ENCODE measurements at regions not wholly inside any gene's neighbourhood (a gene's known extent, or its start where the extent isn't known, plus 50 kb on each side); places are given as distances from the start of the nearest gene placed in this dataset.
"Not testable (repeated sequence)": the region's sequence is repeated elsewhere in the genome, so short reads cannot be mapped to it uniquely, and the experiment has no call there.

DNA sequence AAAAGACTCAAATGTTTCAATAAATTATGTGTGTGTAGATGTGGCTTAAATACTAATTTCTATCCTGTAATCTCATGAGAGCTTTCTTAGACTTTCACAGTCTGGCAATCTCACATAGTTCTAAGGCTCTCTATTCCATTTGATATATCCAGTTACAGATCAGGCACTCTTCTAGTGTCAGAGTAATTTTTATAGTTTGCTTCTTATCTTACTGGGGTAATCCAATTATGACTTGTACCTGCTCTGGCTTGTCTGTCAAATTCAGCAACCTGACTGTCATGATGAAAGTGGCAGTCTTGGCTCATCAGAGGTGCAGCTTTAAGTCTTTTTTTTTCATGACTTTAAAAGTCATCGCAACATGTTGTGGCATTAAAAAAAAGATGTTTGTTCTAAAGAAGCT, 513.2 kb upstream of the MAN1A1 start:
- no peak overlapping the region for H3K27ac Mint-ChIP-seq
- no peak overlapping the region for H3K4me3 Mint-ChIP-seq
- no peaks in the 10 kb centered on the region for H3K4me1 Mint-ChIP-seq (ENCODE audit: low read depth)
- DNase-seq, result no peak
- H3K36me3 Mint-ChIP-seq (ENCODE audit: low read depth), result no peaks in the 10 kb centered on the region
- H3K27me3 Mint-ChIP-seq, result peaks cover 19% of the 10 kb centered on the region
- H3K9me3 Mint-ChIP-seq, result peaks cover 10% of the 10 kb centered on the region

- H3K27ac Mint-ChIP-seq, result no peak overlapping the region
- DNase-seq, result no peak
- H3K27me3 Mint-ChIP-seq, result peaks cover 2% of the 10 kb centered on the region
- H3K36me3 Mint-ChIP-seq (ENCODE audit: low read depth), result no peaks in the 10 kb centered on the region
- no peaks in the 10 kb centered on the region for H3K9me3 Mint-ChIP-seq
- H3K4me1 Mint-ChIP-seq (ENCODE audit: low read depth), result peaks cover 14% of the 10 kb centered on the region
- H3K4me3 Mint-ChIP-seq, result no peak overlapping the region
Observed at GRCh38 chr6:119858901-119859300, 509.3 kb upstream of the MAN1A1 start.

DNA sequence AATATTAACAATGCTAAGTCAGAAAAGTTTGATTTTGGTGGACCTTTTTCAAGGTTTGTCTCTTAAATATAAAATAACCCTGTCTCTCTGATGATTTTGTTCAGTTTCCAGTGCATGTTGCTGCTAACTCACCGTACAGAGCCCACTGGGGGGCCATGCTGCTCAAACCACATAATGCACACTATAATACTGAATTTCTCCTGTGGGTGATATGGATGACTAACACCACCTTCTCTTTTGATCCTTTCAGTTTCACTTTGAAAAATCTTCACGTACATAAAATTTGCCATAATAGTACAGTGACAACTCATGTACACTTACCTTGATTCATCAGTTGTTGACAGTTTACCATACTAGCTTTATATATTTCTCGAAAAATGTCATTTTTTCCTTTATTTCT, 506.6 kb upstream of the MAN1A1 start:
- H3K4me3 Mint-ChIP-seq, result no peak overlapping the region
- H3K36me3 Mint-ChIP-seq (ENCODE audit: low read depth), result no peaks in the 10 kb centered on the region
- H3K27ac Mint-ChIP-seq, result peak overlapping the region; percentile 35
- DNase-seq, result peak; percentile 34
- no peaks in the 10 kb centered on the region for H3K27me3 Mint-ChIP-seq
- peaks cover 14% of the 10 kb centered on the region for H3K4me1 Mint-ChIP-seq (ENCODE audit: low read depth)
- no peaks in the 10 kb centered on the region for H3K9me3 Mint-ChIP-seq

GRCh38 chr6:119848696-119849095, 499.1 kb upstream of the MAN1A1 start:
- Mint-ChIP-seq H3K36me3 (ENCODE audit: low read depth) (no peaks in the 10 kb centered on the region), H3K27ac (no peak overlapping the region), H3K27me3 (no peaks in the 10 kb centered on the region), H3K4me3 (no peak overlapping the region), H3K9me3 (no peaks in the 10 kb centered on the region), H3K4me1 (ENCODE audit: low read depth) (no peaks in the 10 kb centered on the region)
- no peak for DNase-seq

DNA sequence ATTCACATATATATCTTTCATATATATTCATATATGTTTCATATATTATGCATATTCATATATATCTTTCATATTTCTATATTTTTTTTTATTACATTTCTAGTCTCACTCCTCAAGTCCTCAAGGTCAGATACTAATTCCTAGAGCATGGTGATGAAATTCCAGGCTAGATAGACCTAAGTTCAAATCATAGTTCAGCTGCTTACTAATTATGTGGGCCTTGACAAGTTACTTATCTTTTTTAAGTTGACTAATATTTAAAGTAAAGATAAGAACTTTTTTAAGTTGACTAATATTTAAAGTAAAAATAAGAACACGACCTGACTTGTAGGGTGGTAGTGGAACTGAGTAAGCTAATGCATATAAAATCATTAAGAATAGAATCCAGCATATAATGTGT, 495.6 kb upstream of the MAN1A1 start:
- H3K4me1 Mint-ChIP-seq (ENCODE audit: low read depth), result no peaks in the 10 kb centered on the region
- H3K27ac Mint-ChIP-seq, result no peak overlapping the region
- H3K9me3 Mint-ChIP-seq, result no peaks in the 10 kb centered on the region
- no peak overlapping the region for H3K4me3 Mint-ChIP-seq
- H3K36me3 Mint-ChIP-seq (ENCODE audit: low read depth), result no peaks in the 10 kb centered on the region
- no peaks in the 10 kb centered on the region for H3K27me3 Mint-ChIP-seq
- no peak for DNase-seq

GRCh38 chr6:119844387-119844786, 494.8 kb upstream of the MAN1A1 start:
- Mint-ChIP-seq H3K4me3 (no peak overlapping the region), H3K36me3 (ENCODE audit: low read depth) (no peaks in the 10 kb centered on the region), H3K9me3 (no peaks in the 10 kb centered on the region), H3K4me1 (ENCODE audit: low read depth) (no peaks in the 10 kb centered on the region), H3K27ac (no peak overlapping the region), H3K27me3 (no peaks in the 10 kb centered on the region)
- DNase-seq, result no peak

DNA sequence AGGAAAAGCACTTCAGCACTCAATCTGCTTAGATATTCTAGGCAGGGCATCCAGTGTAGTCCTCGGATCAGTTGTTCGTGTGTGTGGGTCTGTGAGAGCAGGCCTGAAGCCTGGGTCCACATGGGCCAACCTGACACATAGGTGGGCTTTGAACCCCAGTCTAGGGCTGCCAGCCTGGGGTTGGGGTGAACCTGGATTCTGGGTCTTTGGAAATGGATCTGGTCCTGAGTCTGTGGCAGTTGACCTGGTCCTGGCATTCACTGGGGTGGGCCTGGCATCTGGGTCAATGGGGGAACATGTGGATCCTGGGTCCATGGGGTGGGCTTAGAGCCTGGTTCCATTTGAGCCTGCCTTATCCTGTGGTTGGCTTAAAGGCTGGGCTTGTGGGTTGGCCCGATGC, 492.6 kb upstream of the MAN1A1 start:
- Mint-ChIP-seq H3K4me1 (ENCODE audit: low read depth) (no peaks in the 10 kb centered on the region), H3K9me3 (no peaks in the 10 kb centered on the region), H3K4me3 (no peak overlapping the region), H3K27ac (no peak overlapping the region), H3K36me3 (ENCODE audit: low read depth) (no peaks in the 10 kb centered on the region), H3K27me3 (no peaks in the 10 kb centered on the region)
- no peak for DNase-seq

- Mint-ChIP-seq H3K4me3 (no peak overlapping the region), H3K27me3 (peaks cover 3% of the 10 kb centered on the region), H3K36me3 (ENCODE audit: low read depth) (no peaks in the 10 kb centered on the region), H3K4me1 (ENCODE audit: low read depth) (no peaks in the 10 kb centered on the region), H3K27ac (no peak overlapping the region), H3K9me3 (no peaks in the 10 kb centered on the region)
- no peak for DNase-seq
Observed at GRCh38 chr6:119838043-119838442, 488.5 kb upstream of the MAN1A1 start.

DNA sequence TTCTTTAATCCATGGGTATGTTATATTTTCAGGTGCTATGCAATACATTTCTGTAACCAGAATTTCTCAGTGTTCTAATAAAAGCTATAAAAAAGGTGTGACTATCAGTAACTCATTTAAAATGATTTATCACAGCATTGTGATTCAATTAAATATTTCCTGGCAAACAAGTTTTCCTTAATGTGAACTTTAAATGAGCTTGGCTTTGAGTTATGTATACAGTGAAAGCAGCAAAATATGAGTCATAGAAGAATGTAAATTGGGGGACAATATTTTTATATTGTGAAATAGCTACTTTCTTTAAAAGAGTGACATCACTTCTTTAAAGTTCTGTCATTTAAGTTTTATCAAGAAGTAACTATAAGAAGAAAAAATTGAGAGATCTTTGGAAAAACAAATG, 484.9 kb upstream of the MAN1A1 start:
- DNase-seq, result no peak
- no peaks in the 10 kb centered on the region for H3K36me3 Mint-ChIP-seq (ENCODE audit: low read depth)
- peaks cover 9% of the 10 kb centered on the region for H3K27me3 Mint-ChIP-seq
- H3K9me3 Mint-ChIP-seq, result no peaks in the 10 kb centered on the region
- no peaks in the 10 kb centered on the region for H3K4me1 Mint-ChIP-seq (ENCODE audit: low read depth)
- H3K4me3 Mint-ChIP-seq, result no peak overlapping the region
- no peak overlapping the region for H3K27ac Mint-ChIP-seq

DNA sequence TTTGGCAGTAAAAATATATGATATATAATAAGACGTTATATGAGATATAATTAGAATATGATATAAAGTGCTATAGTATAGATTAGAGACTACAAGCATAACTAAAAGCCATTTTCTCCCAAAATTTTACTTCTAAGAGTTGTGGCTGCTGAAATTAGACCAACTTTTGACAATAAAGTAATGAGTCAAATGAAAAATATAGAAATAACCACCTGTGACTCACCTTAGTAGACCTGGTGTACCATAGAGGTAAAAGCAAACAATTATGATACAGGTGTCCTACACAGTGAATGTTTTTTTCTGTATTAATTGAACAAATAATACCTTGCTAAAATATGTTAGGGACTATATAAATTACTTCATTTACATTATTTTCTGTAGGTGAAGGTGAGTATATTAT, 482.9 kb upstream of the MAN1A1 start:
- H3K36me3 Mint-ChIP-seq (ENCODE audit: low read depth), result no peaks in the 10 kb centered on the region
- H3K9me3 Mint-ChIP-seq, result no peaks in the 10 kb centered on the region
- no peaks in the 10 kb centered on the region for H3K4me1 Mint-ChIP-seq (ENCODE audit: low read depth)
- H3K27ac Mint-ChIP-seq, result no peak overlapping the region
- peaks cover 9% of the 10 kb centered on the region for H3K27me3 Mint-ChIP-seq
- DNase-seq, result no peak
- H3K4me3 Mint-ChIP-seq, result no peak overlapping the region

DNA sequence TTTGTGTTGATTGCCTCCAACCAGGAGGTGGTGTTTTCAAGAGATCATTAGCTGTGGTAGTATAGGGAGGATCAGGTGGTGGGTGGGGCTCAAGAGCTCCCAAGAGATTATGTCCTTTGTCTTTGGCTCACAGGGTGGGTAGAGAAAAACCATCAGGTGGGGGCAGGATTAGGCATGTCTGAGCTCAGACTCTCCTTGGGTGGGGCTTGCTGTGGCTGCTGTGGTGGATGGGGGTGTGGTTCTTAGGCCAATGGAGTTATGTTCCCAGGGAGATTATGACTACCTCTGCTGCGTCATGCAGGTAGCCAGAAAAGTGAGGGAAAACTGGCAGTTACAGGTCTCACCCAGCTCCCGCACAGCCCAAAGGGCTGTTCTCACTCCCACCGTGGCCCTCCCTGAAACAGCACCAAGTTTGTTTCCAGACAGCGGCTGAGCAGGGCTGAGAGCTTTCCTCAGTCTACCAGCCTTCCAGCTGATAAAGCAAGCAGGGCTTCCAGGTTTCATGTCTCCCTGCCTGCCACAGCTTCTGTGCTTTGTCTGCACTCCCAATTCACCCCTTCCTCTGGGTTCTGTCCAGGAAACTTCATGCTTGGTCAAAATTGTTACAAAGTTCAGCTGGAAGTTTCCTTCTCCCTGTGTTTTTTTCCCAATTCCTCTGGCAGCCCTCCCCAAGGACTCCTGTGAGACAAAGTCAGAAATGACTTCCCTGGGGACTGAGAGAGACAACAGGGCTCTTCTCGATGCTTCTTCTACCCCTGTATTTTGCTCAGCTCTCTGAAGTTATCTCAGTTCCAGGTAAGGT, 481.1 kb upstream of the MAN1A1 start:
- H3K4me1 Mint-ChIP-seq (ENCODE audit: low read depth), result no peaks in the 10 kb centered on the region
- no peaks in the 10 kb centered on the region for H3K9me3 Mint-ChIP-seq
- peaks cover 6% of the 10 kb centered on the region for H3K27me3 Mint-ChIP-seq
- no peak for DNase-seq
- no peaks in the 10 kb centered on the region for H3K36me3 Mint-ChIP-seq (ENCODE audit: low read depth)
- no peak overlapping the region for H3K4me3 Mint-ChIP-seq
- no peak overlapping the region for H3K27ac Mint-ChIP-seq

- Mint-ChIP-seq H3K9me3 (no peaks in the 10 kb centered on the region), H3K4me1 (ENCODE audit: low read depth) (no peaks in the 10 kb centered on the region), H3K4me3 (no peak overlapping the region), H3K36me3 (ENCODE audit: low read depth) (no peaks in the 10 kb centered on the region), H3K27ac (no peak overlapping the region), H3K27me3 (peaks cover 6% of the 10 kb centered on the region)
- DNase-seq, result no peak
Observed at GRCh38 chr6:119830069-119830468, 480.5 kb upstream of the MAN1A1 start.

GRCh38 chr6:119829499-119829898, 479.9 kb upstream of the MAN1A1 start:
- H3K36me3 Mint-ChIP-seq (ENCODE audit: low read depth); H3K4me3 Mint-ChIP-seq; H3K9me3 Mint-ChIP-seq; H3K4me1 Mint-ChIP-seq (ENCODE audit: low read depth); DNase-seq; H3K27me3 Mint-ChIP-seq; H3K27ac Mint-ChIP-seq: not testable (repeated sequence)

- no peak overlapping the region for H3K4me3 Mint-ChIP-seq
- H3K27ac Mint-ChIP-seq, result no peak overlapping the region
- H3K9me3 Mint-ChIP-seq, result no peaks in the 10 kb centered on the region
- DNase-seq, result no peak
- H3K36me3 Mint-ChIP-seq (ENCODE audit: low read depth), result no peaks in the 10 kb centered on the region
- H3K4me1 Mint-ChIP-seq (ENCODE audit: low read depth), result no peaks in the 10 kb centered on the region
- peaks cover 6% of the 10 kb centered on the region for H3K27me3 Mint-ChIP-seq
Observed at GRCh38 chr6:119829006-119829405, 479.4 kb upstream of the MAN1A1 start.

DNA sequence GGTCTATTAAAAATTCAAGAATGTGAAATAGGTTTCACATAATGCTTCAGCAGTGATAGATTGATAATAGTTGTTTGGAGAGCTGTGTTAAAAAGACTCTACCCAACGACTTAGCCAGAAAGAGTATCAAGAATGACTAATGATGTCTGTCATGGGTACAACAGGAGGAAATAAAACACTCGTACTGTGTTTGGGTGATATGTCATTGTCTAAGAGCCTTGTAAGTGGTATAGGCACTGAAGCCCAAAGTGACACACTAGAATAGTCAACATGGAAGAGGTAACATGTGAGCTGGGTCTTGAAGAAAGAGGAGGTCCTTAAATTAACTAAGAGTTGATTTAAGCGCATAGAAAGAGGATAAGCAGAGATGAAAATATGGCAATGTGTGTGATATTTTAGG, 471.8 kb upstream of the MAN1A1 start:
- Mint-ChIP-seq H3K36me3 (ENCODE audit: low read depth) (no peaks in the 10 kb centered on the region), H3K27me3 (no peaks in the 10 kb centered on the region), H3K27ac (no peak overlapping the region), H3K4me1 (ENCODE audit: low read depth) (no peaks in the 10 kb centered on the region), H3K9me3 (no peaks in the 10 kb centered on the region), H3K4me3 (no peak overlapping the region)
- DNase-seq, result no peak

- no peak overlapping the region for H3K4me3 Mint-ChIP-seq
Observed at GRCh38 chr6:119818876-119819275, 469.3 kb upstream of the MAN1A1 start.

More at GRCh38 chr6:119818876-119819275, 469.3 kb upstream of the MAN1A1 start:
- Mint-ChIP-seq H3K27me3 (no peaks in the 10 kb centered on the region), H3K36me3 (ENCODE audit: low read depth) (no peaks in the 10 kb centered on the region), H3K9me3 (no peaks in the 10 kb centered on the region), H3K4me1 (ENCODE audit: low read depth) (no peaks in the 10 kb centered on the region), H3K27ac (no peak overlapping the region)
- DNase-seq, result no peak
